GM12864 (cell line): ENCODE measurements at regions not wholly inside any gene's neighbourhood (a gene's known extent, or its start where the extent isn't known, plus 50 kb on each side); places are given as distances from the start of the nearest gene placed in this dataset.
"Not testable (repeated sequence)": the region's sequence is repeated elsewhere in the genome, so short reads cannot be mapped to it uniquely, and the experiment has no call there.

Experiments used
- DNase-seq: peaks from one replicate; pipeline ENCODE4 v3.0.0-alpha.2; 2011; ENCODE audit warnings: low read depth
- H3K4me3 ChIP-seq: 2 replicates; pipeline ENCODE4 v1.5.1; 2011; ENCODE audit warnings: mild to moderate bottlenecking, low read depth, low read length, control low read depth
- CTCF ChIP-seq: IDR thresholded peaks from 2 replicates; pipeline ENCODE4 v1.5.1; 2011; ENCODE audit warnings: low read depth, mild to moderate bottlenecking, moderate library complexity, low read length, control low read depth, inconsistent platforms; ENCODE audit errors: missing control alignments

- no peak for DNase-seq
- TF ChIP-seq CTCF: no peak
- H3K4me3 ChIP-seq: no peak overlapping the region
Measured at GRCh38 chr4:28835501-28835900, 1884.7 kb upstream of the PCDH7 start.

GRCh38 chr4:28842271-28842670 lies 1877.9 kb upstream of the PCDH7 start:
- DNase-seq: no peak

GRCh38 chr4:28845158-28845557 lies 1875.0 kb upstream of the PCDH7 start:
- no peak for TF ChIP-seq CTCF
- no peak overlapping the region for H3K4me3 ChIP-seq

More at GRCh38 chr4:28842271-28842670, 1877.9 kb upstream of the PCDH7 start:
- no peak for TF ChIP-seq CTCF
- no peak overlapping the region for H3K4me3 ChIP-seq

GRCh38 chr4:28857028-28857427 lies 1863.1 kb upstream of the PCDH7 start:
- DNase-seq, H3K4me3 ChIP-seq: not testable (repeated sequence)

More at GRCh38 chr4:28845158-28845557, 1875.0 kb upstream of the PCDH7 start:
- no peak for DNase-seq

- DNase-seq: no peak
- no peak overlapping the region for H3K4me3 ChIP-seq
- TF ChIP-seq CTCF: no peak
Measured at GRCh38 chr4:28868841-28869240, 1851.3 kb upstream of the PCDH7 start.

- no peak overlapping the region for H3K4me3 ChIP-seq
- no peak for TF ChIP-seq CTCF
- DNase-seq: no peak
Measured at GRCh38 chr4:28879178-28879577, 1841.0 kb upstream of the PCDH7 start.

- DNase-seq: no peak
- no peak overlapping the region for H3K4me3 ChIP-seq
- no peak for TF ChIP-seq CTCF
Measured at GRCh38 chr4:28879900-28880299, 1840.3 kb upstream of the PCDH7 start.

- no peak for DNase-seq
- H3K4me3 ChIP-seq: no peak overlapping the region
- TF ChIP-seq CTCF: no peak
Measured at GRCh38 chr4:28883211-28883610, 1837.0 kb upstream of the PCDH7 start.
